ENCODE measurements at regions not wholly inside any gene's neighbourhood (a gene's known extent, or its start where the extent isn't known, plus 50 kb on each side); places are given as distances from the start of the nearest gene placed in this dataset.

- no peaks in the 10 kb centered on the region for H3K36me3 ChIP-seq
- no peaks in the 10 kb centered on the region for H3K4me1 ChIP-seq
- no peak overlapping the region for H3K4me3 ChIP-seq
- H3K9me3 ChIP-seq = no peaks in the 10 kb centered on the region
- no peak overlapping the region for H3K27ac ChIP-seq
- TF ChIP-seq CTCF (IDR thresholded peaks at IDR 0.05) = no peak
- no peak for TF ChIP-seq POLR2A (IDR thresholded peaks at IDR 0.05)
- no peak for TF ChIP-seq POLR2AphosphoS5 (IDR thresholded peaks at IDR 0.05)
- TF ChIP-seq EP300 (IDR thresholded peaks at IDR 0.05) = no peak
- 86% methylated on average over 1 of the region's 1 CpG for WGBS
- no peak for DNase-seq (ENCODE audit: low spot score in 2 of 2)
- no peaks in the 10 kb centered on the region for H3K27me3 ChIP-seq
These were observed 224.3 kb upstream of the NR2F2 start for GRCh38 chr15:96106181-96106580.

- no peaks in the 10 kb centered on the region for H3K27me3 ChIP-seq
- no peak overlapping the region for H3K27ac ChIP-seq
- H3K4me1 ChIP-seq = no peaks in the 10 kb centered on the region
- no peak overlapping the region for H3K4me3 ChIP-seq
- no peaks in the 10 kb centered on the region for H3K9me3 ChIP-seq
- DNase-seq (ENCODE audit: low spot score in 2 of 2) = no peak
- TF ChIP-seq POLR2AphosphoS5 (IDR thresholded peaks at IDR 0.05) = no peak
- TF ChIP-seq EP300 (IDR thresholded peaks at IDR 0.05) = no peak
- TF ChIP-seq POLR2A (IDR thresholded peaks at IDR 0.05) = no peak
- TF ChIP-seq CTCF (IDR thresholded peaks at IDR 0.05) = no peak
- 96% methylated on average over 5 of the region's 5 CpGs for WGBS
- H3K36me3 ChIP-seq = no peaks in the 10 kb centered on the region
These were observed 223.9 kb upstream of the NR2F2 start for GRCh38 chr15:96106628-96107027.

GRCh38 chr15:96107916-96108315 lies 222.6 kb upstream of the NR2F2 start:
- Histone ChIP-seq H3K36me3 (no peaks in the 10 kb centered on the region), H3K27ac (no peak overlapping the region), H3K4me1 (no peaks in the 10 kb centered on the region), H3K27me3 (no peaks in the 10 kb centered on the region), H3K9me3 (no peaks in the 10 kb centered on the region), H3K4me3 (no peak overlapping the region)
- TF ChIP-seq POLR2A (IDR thresholded peaks at IDR 0.05) = no peak
- TF ChIP-seq POLR2AphosphoS5 (IDR thresholded peaks at IDR 0.05) = no peak
- no peak for TF ChIP-seq EP300 (IDR thresholded peaks at IDR 0.05)
- no peak for TF ChIP-seq CTCF (IDR thresholded peaks at IDR 0.05)
- no peak for DNase-seq (ENCODE audit: low spot score in 2 of 2)
- 29% methylated on average over 2 of the region's 2 CpGs for WGBS

GRCh38 chr15:96108405-96108804 lies 222.1 kb upstream of the NR2F2 start:
- 96% methylated on average over 5 of the region's 5 CpGs for WGBS
- no peaks in the 10 kb centered on the region for H3K4me1 ChIP-seq

GRCh38 chr15:96109820-96110219 lies 220.7 kb upstream of the NR2F2 start:
- no peak overlapping the region for H3K4me3 ChIP-seq
- no peaks in the 10 kb centered on the region for H3K9me3 ChIP-seq
- H3K36me3 ChIP-seq = no peaks in the 10 kb centered on the region
- no peaks in the 10 kb centered on the region for H3K4me1 ChIP-seq
- no peak for DNase-seq (ENCODE audit: low spot score in 2 of 2)
- 91% methylated on average over 5 of the region's 5 CpGs for WGBS
- H3K27ac ChIP-seq = no peak overlapping the region
- H3K27me3 ChIP-seq = no peaks in the 10 kb centered on the region
- no peak for TF ChIP-seq POLR2A (IDR thresholded peaks at IDR 0.05)
- no peak for TF ChIP-seq EP300 (IDR thresholded peaks at IDR 0.05)
- TF ChIP-seq CTCF (IDR thresholded peaks at IDR 0.05) = no peak
- TF ChIP-seq POLR2AphosphoS5 (IDR thresholded peaks at IDR 0.05) = no peak

More at GRCh38 chr15:96108405-96108804, 222.1 kb upstream of the NR2F2 start:
- Histone ChIP-seq H3K9me3 (no peaks in the 10 kb centered on the region), H3K36me3 (no peaks in the 10 kb centered on the region), H3K4me3 (no peak overlapping the region), H3K27me3 (no peaks in the 10 kb centered on the region), H3K27ac (no peak overlapping the region)
- no peak for DNase-seq (ENCODE audit: low spot score in 2 of 2)
- TF ChIP-seq EP300 (IDR thresholded peaks at IDR 0.05) = no peak
- TF ChIP-seq POLR2A (IDR thresholded peaks at IDR 0.05) = no peak
- TF ChIP-seq POLR2AphosphoS5 (IDR thresholded peaks at IDR 0.05) = no peak
- no peak for TF ChIP-seq CTCF (IDR thresholded peaks at IDR 0.05)

All from suprapubic skin (tissue), 4 donors.